ENCODE measurements at regions not wholly inside any gene's neighbourhood (a gene's known extent, or its start where the extent isn't known, plus 50 kb on each side); places are given as distances from the start of the nearest gene placed in this dataset.

DNA sequence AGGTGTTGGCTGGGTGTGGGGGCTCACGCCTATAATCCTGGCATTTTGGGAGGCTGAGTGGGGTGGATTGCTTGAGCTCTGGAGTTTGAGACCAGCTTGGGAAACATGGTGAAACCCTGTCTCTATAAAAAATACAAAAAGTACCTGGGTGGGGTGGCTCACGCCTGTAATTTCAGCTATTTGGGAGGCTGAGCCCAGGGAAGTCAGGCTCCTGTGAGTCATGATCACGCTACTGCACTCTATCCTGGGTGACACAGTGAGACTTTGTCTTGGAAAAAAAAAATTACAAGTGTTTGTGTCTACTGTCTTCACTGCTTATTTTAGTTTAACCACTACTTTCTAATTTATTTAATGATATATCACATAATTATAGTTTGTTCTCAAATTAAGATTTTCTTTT lies 62.7 kb upstream of the DOCK10 start:
- no peaks in the 10 kb centered on the region for H3K36me3 ChIP-seq (ENCODE audit: insufficient read depth, low read length)
- Mint-ChIP-seq H3K4me3 (no peak overlapping the region), H3K27me3 (no peaks in the 10 kb centered on the region), H3K9me3 (no peaks in the 10 kb centered on the region), H3K4me1 (ENCODE audit: low read depth) (no peaks in the 10 kb centered on the region), H3K36me3 (ENCODE audit: low read depth) (no peaks in the 10 kb centered on the region), H3K27ac (no peak overlapping the region)
- DNase-seq (no peak), ATAC-seq (ENCODE audit: poor library complexity) (no peak)
- no peak overlapping the region for H3K27ac ChIP-seq (ENCODE audit: low read depth in 1 of 2, low read length in 2 of 2)
- peaks cover 0 to 3% of the 10 kb centered on the region in 2 experiments for H3K9me3 ChIP-seq (ENCODE audit: control insufficient read depth in 1 of 2, insufficient read depth in 1 of 2, low read length in 2 of 2)
- ChIA-PET POLR2A (no interaction called here), CTCF (no interaction called here)
- TF ChIP-seq, protein P1, sequence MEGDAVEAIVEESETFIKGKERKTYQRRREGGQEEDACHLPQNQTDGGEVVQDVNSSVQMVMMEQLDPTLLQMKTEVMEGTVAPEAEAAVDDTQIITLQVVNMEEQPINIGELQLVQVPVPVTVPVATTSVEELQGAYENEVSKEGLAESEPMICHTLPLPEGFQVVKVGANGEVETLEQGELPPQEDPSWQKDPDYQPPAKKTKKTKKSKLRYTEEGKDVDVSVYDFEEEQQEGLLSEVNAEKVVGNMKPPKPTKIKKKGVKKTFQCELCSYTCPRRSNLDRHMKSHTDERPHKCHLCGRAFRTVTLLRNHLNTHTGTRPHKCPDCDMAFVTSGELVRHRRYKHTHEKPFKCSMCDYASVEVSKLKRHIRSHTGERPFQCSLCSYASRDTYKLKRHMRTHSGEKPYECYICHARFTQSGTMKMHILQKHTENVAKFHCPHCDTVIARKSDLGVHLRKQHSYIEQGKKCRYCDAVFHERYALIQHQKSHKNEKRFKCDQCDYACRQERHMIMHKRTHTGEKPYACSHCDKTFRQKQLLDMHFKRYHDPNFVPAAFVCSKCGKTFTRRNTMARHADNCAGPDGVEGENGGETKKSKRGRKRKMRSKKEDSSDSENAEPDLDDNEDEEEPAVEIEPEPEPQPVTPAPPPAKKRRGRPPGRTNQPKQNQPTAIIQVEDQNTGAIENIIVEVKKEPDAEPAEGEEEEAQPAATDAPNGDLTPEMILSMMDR (IDR thresholded peaks at IDR 0.05) = no peak
- intact Hi-C loops (cut with DNase I, micrococcal nuclease) = loop anchor here in 1 of 2 experiments (5.0 kb wide), 1 partner anchor 68 kb away; no protein-coding TSS in a partner anchor
- no peak overlapping the region for H3K4me3 ChIP-seq (ENCODE audit: low read length)
- no peaks in the 10 kb centered on the region for H3K27me3 ChIP-seq (ENCODE audit: control insufficient read depth in 1 of 2, insufficient read depth in 2 of 2, low read length in 2 of 2)
- no peaks in the 10 kb centered on the region for H3K4me1 ChIP-seq (ENCODE audit: insufficient read depth, low read length)

DNA sequence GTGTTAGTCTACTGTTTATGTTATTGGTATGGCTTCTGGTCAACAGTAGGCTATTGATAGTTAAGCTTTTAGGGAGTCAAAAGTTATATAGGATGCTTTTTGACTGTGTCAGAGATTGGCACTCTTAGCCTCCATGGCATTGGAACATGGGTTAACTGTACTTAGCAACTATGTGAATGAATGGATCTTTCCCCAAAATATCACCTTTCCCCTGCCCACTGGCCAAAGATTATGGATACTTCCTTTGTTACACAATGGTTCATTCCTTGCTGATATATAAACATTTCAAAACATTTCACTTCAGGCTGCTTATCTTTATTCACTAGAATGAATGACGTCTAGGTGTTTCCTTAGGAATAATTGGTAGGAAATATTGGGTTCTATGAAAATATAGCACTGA lies 62.1 kb upstream of the DOCK10 start:
- CTCF ChIA-PET = no interaction called here
- DNase-seq = no peak
- Mint-ChIP-seq H3K27ac (no peak overlapping the region), H3K27me3 (no peaks in the 10 kb centered on the region), H3K4me1 (ENCODE audit: low read depth) (no peaks in the 10 kb centered on the region), H3K36me3 (ENCODE audit: low read depth) (no peaks in the 10 kb centered on the region), H3K9me3 (no peaks in the 10 kb centered on the region), H3K4me3 (no peak overlapping the region)
- Histone ChIP-seq H3K27ac (ENCODE audit: low read depth in 1 of 2, low read length in 2 of 2) (no peak overlapping the region), H3K27me3 (ENCODE audit: control insufficient read depth in 1 of 2, insufficient read depth in 2 of 2, low read length in 2 of 2) (no peaks in the 10 kb centered on the region), H3K4me3 (ENCODE audit: low read length) (no peak overlapping the region), H3K4me1 (ENCODE audit: insufficient read depth, low read length) (no peaks in the 10 kb centered on the region), H3K9me3 (ENCODE audit: control insufficient read depth in 1 of 2, insufficient read depth in 1 of 2, low read length in 2 of 2) (peaks cover 0 to 3% of the 10 kb centered on the region in 2 experiments), H3K36me3 (ENCODE audit: insufficient read depth, low read length) (no peaks in the 10 kb centered on the region)
- POLR2A ChIA-PET = no interaction called here
- TF ChIP-seq, protein P1 (IDR thresholded peaks at IDR 0.05) = no peak
- intact Hi-C loops (cut with DNase I, micrococcal nuclease) = loop anchor here in 1 of 2 experiments (5.0 kb wide), 1 partner anchor 67 kb away; no protein-coding TSS in a partner anchor
- ATAC-seq (ENCODE audit: poor library complexity) = no peak

DNA sequence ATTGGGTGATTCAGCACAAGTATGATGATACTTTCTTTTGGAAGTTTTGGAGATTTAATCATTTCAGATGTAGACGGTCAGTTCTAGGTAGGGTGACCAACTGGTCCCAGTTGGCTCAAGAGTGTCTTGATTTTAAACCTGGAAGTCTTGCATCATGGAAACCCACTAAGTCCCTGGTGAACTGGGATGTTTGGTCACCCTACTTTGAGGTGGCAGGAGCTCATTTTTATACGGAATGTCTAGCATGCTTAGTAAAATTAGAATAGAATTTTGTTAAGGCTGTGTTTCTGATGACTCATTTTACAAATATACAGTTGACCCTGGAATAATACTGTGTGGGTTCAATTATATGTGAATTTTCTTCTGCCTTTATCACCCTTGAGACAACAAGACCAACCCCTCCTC lies 61.5 kb upstream of the DOCK10 start:
- DNase-seq (no peak), ATAC-seq (ENCODE audit: poor library complexity) (no peak)
- TF ChIP-seq, protein P1 (IDR thresholded peaks at IDR 0.05) = no peak
- Mint-ChIP-seq H3K9me3 (no peaks in the 10 kb centered on the region), H3K4me1 (ENCODE audit: low read depth) (no peaks in the 10 kb centered on the region), H3K36me3 (ENCODE audit: low read depth) (no peaks in the 10 kb centered on the region), H3K27ac (no peak overlapping the region), H3K4me3 (no peak overlapping the region), H3K27me3 (no peaks in the 10 kb centered on the region)
- ChIA-PET POLR2A (no interaction called here), CTCF (no interaction called here)
- intact Hi-C loops (cut with DNase I, micrococcal nuclease) = loop anchor here in 1 of 2 experiments (5.0 kb wide), 1 partner anchor 66 kb away; no protein-coding TSS in a partner anchor
- no peak overlapping the region for H3K27ac ChIP-seq (ENCODE audit: low read depth in 1 of 2, low read length in 2 of 2)
- no peak overlapping the region for H3K4me3 ChIP-seq (ENCODE audit: low read length)
- no peaks in the 10 kb centered on the region for H3K36me3 ChIP-seq (ENCODE audit: insufficient read depth, low read length)
- H3K9me3 ChIP-seq (ENCODE audit: control insufficient read depth in 1 of 2, insufficient read depth in 1 of 2, low read length in 2 of 2) = peaks cover 0 to 3% of the 10 kb centered on the region in 2 experiments
- no peaks in the 10 kb centered on the region for H3K27me3 ChIP-seq (ENCODE audit: control insufficient read depth in 1 of 2, insufficient read depth in 2 of 2, low read length in 2 of 2)
- H3K4me1 ChIP-seq (ENCODE audit: insufficient read depth, low read length) = no peaks in the 10 kb centered on the region
